OCI-LY1 (cell line): ENCODE measurements at regions not wholly inside any gene's neighbourhood (a gene's known extent, or its start where the extent isn't known, plus 50 kb on each side); places are given as distances from the start of the nearest gene placed in this dataset.

ENCODE experiments used
- H2AFZ ChIP-seq: fragments of 200-600 bp; sonication (generic), shearing (Covaris generic); 2 replicates; pipeline ENCODE4 v1.6.0; 2014; ENCODE audit warnings: antibody characterized with exemption, mild to moderate bottlenecking, low read length
- H3F3A ChIP-seq: fragments of 200-600 bp; sonication (generic), shearing (Covaris generic); 2 replicates; pipeline ENCODE4 v1.6.0; 2014; ENCODE audit warnings: mild to moderate bottlenecking, antibody characterized with exemption, low read length, moderate library complexity; ENCODE audit not compliant: insufficient read depth
- H3K27ac ChIP-seq: fragments of 200-600 bp; sonication (generic); 2 replicates; pipeline ENCODE4 v1.5.1; 2014; ENCODE audit warnings: low read length, mixed run types, mild to moderate bottlenecking, low read depth; ENCODE audit not compliant: poor library complexity, severe bottlenecking
- H3K27me3 ChIP-seq: fragments of 200-600 bp; sonication (generic); 2 replicates; pipeline ENCODE4 v1.6.0; 2014; ENCODE audit warnings: antibody characterized with exemption, mild to moderate bottlenecking, low read length, moderate library complexity; ENCODE audit not compliant: insufficient read depth
- H3K36me3 ChIP-seq: fragments of 200-600 bp; sonication (generic); 2 replicates; pipeline ENCODE4 v1.6.1; 2014; ENCODE audit warnings: mild to moderate bottlenecking, antibody characterized with exemption, low read length, moderate library complexity, mixed read lengths; ENCODE audit not compliant: insufficient read depth
- H3K4me1 ChIP-seq: fragments of 200-600 bp; sonication (generic); 2 replicates; pipeline ENCODE4 v1.5.1; 2014; ENCODE audit warnings: mild to moderate bottlenecking, low read length, moderate library complexity; ENCODE audit not compliant: insufficient read depth, severe bottlenecking
- H3K4me2 ChIP-seq: fragments of 200-600 bp; sonication (generic), shearing (Covaris generic); 2 replicates; pipeline ENCODE4 v1.6.1; 2014; ENCODE audit warnings: low read length
- H3K4me3 ChIP-seq: fragments of 200-600 bp; sonication (generic); 2 replicates; pipeline ENCODE4 v1.5.1; 2014; ENCODE audit warnings: low read length, low read depth, mild to moderate bottlenecking, mixed read lengths; ENCODE audit not compliant: poor library complexity, severe bottlenecking
- H3K79me2 ChIP-seq: fragments of 200-600 bp; shearing (Covaris generic); 2 replicates; pipeline ENCODE4 v1.6.1; 2016; ENCODE audit warnings: mixed run types, low read length, mixed read lengths; ENCODE audit not compliant: insufficient read depth
- H3K9ac ChIP-seq: fragments of 200-600 bp; sonication (generic), shearing (Covaris generic); 2 replicates; pipeline ENCODE4 v1.6.1; 2014; ENCODE audit warnings: mild to moderate bottlenecking, low read length, mixed read lengths
- H3K9me2 ChIP-seq: fragments of 200-600 bp; sonication (generic), shearing (Covaris generic); 2 replicates; pipeline ENCODE4 v1.6.1; 2014; ENCODE audit warnings: low read depth, mild to moderate bottlenecking, low read length, mixed read lengths
- H3K9me3 ChIP-seq: fragments of 200-600 bp; shearing (Covaris generic); 2 replicates; pipeline ENCODE4 v1.6.1; 2014; ENCODE audit warnings: low read length, mixed read lengths
- H4K20me1 ChIP-seq: fragments of 200-600 bp; sonication (generic), shearing (Covaris generic); 2 replicates; pipeline ENCODE4 v1.6.0; 2016; ENCODE audit warnings: mild to moderate bottlenecking, low read length; ENCODE audit not compliant: insufficient read depth
- EZH2 ChIP-seq: fragments of 200-600 bp; sonication (generic), shearing (Covaris generic); IDR thresholded peaks from 2 replicates; pipeline ENCODE4 v1.8.0; 2017; ENCODE audit warnings: borderline replicate concordance, mixed run types, mild to moderate bottlenecking, antibody characterized with exemption, low read length, moderate library complexity, mixed read lengths
- TF ChIP-seq, protein P1 (sequence below): fragments of 200-600 bp; sonication (generic), shearing (Covaris generic); IDR thresholded peaks from 2 replicates; pipeline ENCODE4 v1.5.1; 2017; ENCODE audit warnings: mild to moderate bottlenecking, antibody characterized with exemption, low read length, moderate library complexity, mixed read lengths

DNA sequence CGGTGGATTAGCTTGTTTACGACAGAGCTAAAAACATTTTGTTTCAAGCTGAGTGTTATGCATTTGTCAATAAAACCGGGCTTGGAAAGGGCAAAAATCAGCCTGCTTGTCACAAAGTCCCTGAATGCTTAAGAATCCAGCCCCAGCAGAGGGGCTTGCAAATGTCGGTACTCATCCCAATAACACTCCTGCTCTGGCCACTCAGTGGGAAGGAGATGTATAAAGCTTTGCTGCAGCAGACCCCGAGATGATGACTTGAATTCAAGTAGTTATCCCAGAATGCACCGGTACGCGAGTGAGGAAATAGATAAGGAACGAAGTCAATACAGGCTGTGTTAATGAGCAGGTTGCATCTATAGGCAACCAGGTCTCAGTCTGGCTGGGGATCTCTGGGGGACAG, 662.3 kb downstream of the CCSER2 start:
- H3K4me2 ChIP-seq: no peak overlapping the region
- no peaks in the 10 kb centered on the region for H3F3A ChIP-seq
- H4K20me1 ChIP-seq: no peaks in the 10 kb centered on the region
- H3K27ac ChIP-seq: no peak overlapping the region
- no peaks in the 10 kb centered on the region for H3K27me3 ChIP-seq
- H3K79me2 ChIP-seq: no peaks in the 10 kb centered on the region
- TF ChIP-seq, protein P1, sequence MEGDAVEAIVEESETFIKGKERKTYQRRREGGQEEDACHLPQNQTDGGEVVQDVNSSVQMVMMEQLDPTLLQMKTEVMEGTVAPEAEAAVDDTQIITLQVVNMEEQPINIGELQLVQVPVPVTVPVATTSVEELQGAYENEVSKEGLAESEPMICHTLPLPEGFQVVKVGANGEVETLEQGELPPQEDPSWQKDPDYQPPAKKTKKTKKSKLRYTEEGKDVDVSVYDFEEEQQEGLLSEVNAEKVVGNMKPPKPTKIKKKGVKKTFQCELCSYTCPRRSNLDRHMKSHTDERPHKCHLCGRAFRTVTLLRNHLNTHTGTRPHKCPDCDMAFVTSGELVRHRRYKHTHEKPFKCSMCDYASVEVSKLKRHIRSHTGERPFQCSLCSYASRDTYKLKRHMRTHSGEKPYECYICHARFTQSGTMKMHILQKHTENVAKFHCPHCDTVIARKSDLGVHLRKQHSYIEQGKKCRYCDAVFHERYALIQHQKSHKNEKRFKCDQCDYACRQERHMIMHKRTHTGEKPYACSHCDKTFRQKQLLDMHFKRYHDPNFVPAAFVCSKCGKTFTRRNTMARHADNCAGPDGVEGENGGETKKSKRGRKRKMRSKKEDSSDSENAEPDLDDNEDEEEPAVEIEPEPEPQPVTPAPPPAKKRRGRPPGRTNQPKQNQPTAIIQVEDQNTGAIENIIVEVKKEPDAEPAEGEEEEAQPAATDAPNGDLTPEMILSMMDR: no peak
- no peak for TF ChIP-seq EZH2
- no peaks in the 10 kb centered on the region for H3K4me1 ChIP-seq
- no peaks in the 10 kb centered on the region for H3K9me3 ChIP-seq
- H3K9ac ChIP-seq: no peak overlapping the region
- no peaks in the 10 kb centered on the region for H3K9me2 ChIP-seq
- no peak overlapping the region for H2AFZ ChIP-seq
- H3K36me3 ChIP-seq: no peaks in the 10 kb centered on the region
- H3K4me3 ChIP-seq: no peak overlapping the region

DNA sequence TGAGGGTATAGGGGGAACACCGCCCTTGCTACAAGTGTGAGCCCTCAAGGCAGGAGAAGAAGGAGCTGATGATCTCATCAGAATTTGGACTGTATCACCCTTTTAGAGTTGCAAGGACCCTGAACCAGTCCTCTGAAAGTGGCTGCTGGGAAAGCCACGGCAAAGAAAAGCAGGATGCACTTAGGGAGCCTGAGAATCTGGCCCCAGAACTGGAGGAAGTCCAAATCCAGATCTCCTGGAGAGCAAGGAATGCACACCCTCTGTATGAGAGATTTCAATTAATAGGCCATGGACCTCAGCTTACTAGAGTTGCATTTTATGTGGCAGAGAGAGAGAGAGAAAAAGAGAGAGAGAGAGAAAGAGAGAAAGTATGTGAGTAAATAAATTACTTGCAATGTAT, 662.9 kb downstream of the CCSER2 start:
- H3K4me2 ChIP-seq: no peak overlapping the region
- H3K79me2 ChIP-seq: no peaks in the 10 kb centered on the region
- TF ChIP-seq EZH2: no peak
- TF ChIP-seq, protein P1: no peak
- no peak overlapping the region for H3K4me3 ChIP-seq
- no peaks in the 10 kb centered on the region for H3K27me3 ChIP-seq
- no peak overlapping the region for H2AFZ ChIP-seq
- no peaks in the 10 kb centered on the region for H3K9me3 ChIP-seq
- H3K36me3 ChIP-seq: no peaks in the 10 kb centered on the region
- H3F3A ChIP-seq: no peaks in the 10 kb centered on the region
- H3K27ac ChIP-seq: no peak overlapping the region
- no peaks in the 10 kb centered on the region for H3K9me2 ChIP-seq
- no peaks in the 10 kb centered on the region for H3K4me1 ChIP-seq
- no peaks in the 10 kb centered on the region for H4K20me1 ChIP-seq
- H3K9ac ChIP-seq: no peak overlapping the region

DNA sequence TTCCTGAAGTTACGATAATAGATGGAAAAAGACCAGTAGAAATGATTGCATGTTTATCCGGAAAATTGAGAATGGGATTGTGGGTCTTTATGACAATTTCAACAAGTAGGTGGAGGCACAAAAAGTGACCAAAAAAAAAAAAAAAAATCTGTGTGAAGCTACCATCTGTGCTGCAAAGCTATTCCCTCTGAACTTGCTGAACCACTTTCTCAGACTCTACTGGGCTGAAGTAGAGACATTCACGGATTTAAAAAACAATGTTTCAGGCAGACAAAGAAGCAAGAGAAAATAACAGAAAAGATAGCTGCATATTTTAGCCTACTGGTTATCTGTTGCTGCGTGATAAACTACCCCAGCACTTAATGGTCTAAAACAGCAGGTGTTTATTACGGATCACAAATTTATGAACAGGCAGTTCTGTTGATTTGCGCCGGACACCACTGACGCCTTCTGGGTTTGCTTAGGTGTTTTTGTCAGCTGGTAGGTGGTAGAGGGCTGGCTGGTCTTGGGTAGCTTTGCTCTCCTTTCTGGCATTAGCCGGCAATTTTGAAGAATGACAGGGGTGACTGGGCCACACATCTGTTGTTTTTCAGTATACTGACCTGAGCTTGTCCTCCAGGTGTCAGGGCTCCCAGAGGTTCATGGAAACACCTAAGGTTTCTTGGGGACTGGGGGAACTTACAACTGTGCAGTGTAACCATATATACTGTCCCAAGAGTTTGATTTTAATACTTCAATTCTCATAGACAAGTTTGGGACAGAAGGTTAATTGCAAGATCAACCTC, 665.1 kb downstream of the CCSER2 start:
- H3K27me3 ChIP-seq: no peaks in the 10 kb centered on the region
- no peak for TF ChIP-seq EZH2
- TF ChIP-seq, protein P1: no peak

More for the DNA sequence above, 665.1 kb downstream of the CCSER2 start:
- Histone ChIP-seq H3K9me2 (no peaks in the 10 kb centered on the region), H2AFZ (no peak overlapping the region), H3K9ac (no peak overlapping the region), H3F3A (no peaks in the 10 kb centered on the region), H3K79me2 (no peaks in the 10 kb centered on the region), H3K4me2 (no peak overlapping the region), H3K27ac (no peak overlapping the region), H3K4me1 (no peaks in the 10 kb centered on the region), H3K36me3 (no peaks in the 10 kb centered on the region), H3K4me3 (no peak overlapping the region), H3K9me3 (no peaks in the 10 kb centered on the region), H4K20me1 (no peaks in the 10 kb centered on the region)
